Pons (tissue), 1 donor: ENCODE measurements at regions not wholly inside any gene's neighbourhood (a gene's known extent, or its start where the extent isn't known, plus 50 kb on each side); places are given as distances from the start of the nearest gene placed in this dataset.
"Not testable (repeated sequence)": the region's sequence is repeated elsewhere in the genome, so short reads cannot be mapped to it uniquely, and the experiment has no call there.

Experiments
- DNase-seq: peaks from one replicate; pipeline ENCODE4 v3.0.0-alpha.2; 2016; ENCODE audit warnings: low spot score

DNA sequence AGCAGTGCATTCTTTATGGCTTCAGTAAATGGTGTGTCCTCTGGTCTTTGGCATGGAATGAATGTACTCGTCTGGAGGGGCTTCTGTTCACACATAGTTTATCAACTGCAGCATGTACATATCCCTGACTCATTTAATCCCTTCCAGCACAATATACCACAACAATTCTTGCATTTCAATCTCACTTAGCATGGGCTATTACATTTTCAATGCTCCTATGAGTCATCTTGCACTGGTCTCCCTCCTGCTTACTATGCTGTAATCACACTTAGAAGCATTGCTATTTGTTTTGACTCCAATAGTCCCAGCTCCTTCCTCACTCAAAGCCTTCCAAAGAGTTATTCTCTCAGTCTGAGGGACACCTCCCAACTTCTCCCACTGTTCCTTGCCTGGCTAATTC lies 180.9 kb upstream of the NUDT10 start:
- no peak for DNase-seq

- no peak for DNase-seq
These were observed 177.5 kb upstream of the NUDT10 start for GRCh38 chrX:51155157-51155556.

- DNase-seq = no peak
These were observed 177.1 kb upstream of the NUDT10 start for GRCh38 chrX:51155566-51155965.

- no peak for DNase-seq
These were observed 174.4 kb upstream of the NUDT10 start for GRCh38 chrX:51158231-51158630.

GRCh38 chrX:51159378-51159777 lies 173.2 kb upstream of the NUDT10 start:
- not testable (repeated sequence) for DNase-seq

DNA sequence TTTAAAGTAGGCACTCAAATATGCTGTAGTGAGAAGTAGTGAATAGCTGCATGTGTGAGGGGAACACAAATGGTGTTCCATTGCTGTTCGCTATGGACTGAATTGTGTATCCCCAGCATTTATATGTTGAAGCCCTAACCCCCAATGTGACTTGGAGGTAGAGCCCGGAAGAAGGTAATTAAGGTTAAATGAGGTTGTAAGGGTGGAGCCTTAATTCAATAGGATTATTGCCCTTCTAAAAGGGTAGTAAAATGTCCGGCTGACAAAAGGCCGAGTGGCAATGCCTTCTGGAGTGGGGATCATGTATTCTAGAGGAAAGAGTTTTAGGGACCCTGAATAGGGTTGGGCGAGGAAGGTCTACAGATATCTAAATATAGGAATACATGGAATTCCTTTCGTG lies 168.9 kb upstream of the NUDT10 start:
- no peak for DNase-seq

DNA sequence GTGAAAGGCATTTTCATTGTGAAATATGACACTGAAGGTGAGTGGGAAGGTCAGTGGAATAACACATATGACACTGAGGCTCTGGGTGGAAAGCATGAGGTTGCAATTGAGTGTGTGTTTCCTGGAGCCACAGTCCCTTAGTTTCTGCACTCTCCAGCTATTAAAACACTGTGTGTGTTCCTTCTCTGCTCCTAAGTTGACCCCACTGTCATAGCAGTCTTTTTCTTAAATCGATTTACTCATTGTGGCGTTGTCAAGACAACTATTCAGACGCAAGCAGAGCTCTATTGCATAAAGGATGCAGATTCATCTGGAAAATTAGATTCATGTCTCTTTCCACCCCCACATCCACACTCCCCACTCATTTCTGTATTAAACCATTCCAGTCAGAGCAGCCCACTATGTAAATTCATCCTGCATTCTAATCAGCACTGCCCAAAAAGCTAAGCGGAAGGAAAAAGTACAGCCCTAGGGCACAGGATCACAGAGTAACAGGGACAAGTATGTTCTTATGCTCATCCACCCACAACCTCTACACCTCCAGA lies 154.2 kb upstream of the NUDT10 start:
- DNase-seq = not testable (repeated sequence)

DNA sequence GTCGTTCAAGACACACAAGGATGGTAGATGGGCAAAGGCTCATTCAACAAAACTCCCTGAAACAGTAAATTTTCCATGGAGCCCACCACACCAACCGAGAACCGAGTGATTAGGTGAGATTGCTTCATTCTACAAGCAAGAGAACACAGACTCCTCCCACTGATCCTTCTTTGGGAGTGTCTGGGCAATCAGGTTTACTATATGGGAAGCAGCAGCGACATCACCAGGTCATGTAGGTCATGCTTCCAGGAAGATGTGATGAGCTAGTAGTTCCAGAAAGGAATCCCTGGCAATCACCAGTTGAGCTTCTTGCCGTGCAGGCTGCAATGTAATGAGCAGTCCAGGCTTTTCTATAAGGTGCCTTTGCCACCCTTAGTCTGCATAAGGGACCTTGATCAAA lies 152.8 kb upstream of the NUDT10 start:
- DNase-seq = not testable (repeated sequence)

DNA sequence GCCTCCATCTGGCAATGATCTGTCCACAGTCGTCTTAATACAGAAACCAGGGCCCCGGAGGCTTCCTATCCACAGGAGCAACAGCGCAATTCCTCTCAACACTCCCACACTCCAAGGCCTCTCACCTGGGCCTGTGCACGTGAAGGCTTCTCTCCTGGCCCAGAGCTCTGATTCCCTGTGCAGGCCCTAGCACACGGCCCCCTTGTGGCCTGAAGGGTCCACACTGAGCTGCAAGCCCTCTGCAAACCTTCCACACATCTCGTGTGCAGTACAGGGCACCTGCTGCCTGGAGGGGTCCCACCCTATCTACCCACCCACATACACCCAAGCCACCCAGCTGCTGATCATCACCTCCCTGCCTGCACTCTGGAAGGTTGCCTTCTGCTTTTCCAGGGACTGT lies 150.1 kb upstream of the NUDT10 start:
- DNase-seq = no peak

DNA sequence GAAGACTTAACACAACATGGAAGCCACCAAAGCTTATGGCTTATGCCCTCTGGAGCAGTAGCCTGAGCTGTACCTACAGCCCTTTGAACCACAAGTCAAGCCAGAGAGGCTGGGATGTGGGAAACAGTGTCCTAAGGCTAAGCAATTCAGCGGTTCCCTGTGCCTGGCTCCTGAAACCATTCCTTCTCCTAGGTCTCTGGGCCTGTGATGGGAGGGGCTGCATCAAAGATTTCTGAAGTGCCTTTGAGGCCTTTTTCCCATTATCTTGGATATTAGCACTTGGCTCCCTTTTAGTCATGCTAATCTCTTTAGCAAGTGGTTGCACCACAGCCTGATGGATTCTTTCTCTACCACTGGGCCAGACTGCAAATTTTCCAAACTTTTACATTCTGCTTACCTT lies 140.5 kb upstream of the NUDT10 start:
- no peak for DNase-seq

- no peak for DNase-seq
These were observed 117.4 kb upstream of the NUDT10 start for GRCh38 chrX:51215266-51215665.

- no peak for DNase-seq
These were observed 116.8 kb upstream of the NUDT10 start for GRCh38 chrX:51215856-51216255.

DNA sequence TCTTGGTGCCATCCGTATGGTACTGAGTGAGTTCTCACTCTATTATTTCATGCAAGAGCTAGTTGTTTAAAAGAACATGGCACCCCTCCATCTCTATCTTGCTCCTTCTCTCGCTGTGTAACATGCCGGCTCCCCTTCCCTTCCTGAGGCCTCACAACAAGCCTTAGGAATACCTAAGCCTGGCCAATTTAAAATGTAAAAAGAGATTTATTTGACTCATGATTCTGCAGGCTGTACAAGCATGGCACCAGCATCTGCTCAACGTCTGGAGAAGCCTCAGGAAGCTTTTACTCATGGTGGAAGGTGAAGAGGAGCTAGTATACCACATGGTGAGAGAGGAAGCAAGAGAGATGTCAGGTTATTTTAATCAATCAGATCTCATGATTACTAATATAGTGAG lies 90.4 kb upstream of the NUDT10 start:
- no peak for DNase-seq

DNA sequence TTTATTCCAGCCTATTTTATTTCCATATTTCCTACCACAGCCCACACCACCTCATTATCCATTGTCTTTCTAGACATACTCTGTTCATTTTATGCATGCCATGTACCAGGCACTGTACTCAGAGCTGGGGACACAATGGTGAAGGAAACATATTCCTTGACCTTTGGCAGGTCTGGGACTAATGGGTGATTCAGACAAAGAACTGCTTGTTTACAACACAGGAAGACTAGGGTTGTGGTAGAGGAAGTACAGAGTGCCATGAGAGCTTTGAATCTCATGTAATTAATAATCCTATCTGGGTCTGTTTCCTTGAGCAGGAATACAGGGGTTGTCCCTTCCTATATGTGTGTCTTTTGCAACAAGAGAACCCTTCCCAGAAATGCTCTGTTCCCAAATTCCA lies 75.1 kb upstream of the NUDT10 start:
- no peak for DNase-seq

- not testable (repeated sequence) for DNase-seq
These were observed 70.4 kb upstream of the NUDT10 start for GRCh38 chrX:51262271-51262670.

DNA sequence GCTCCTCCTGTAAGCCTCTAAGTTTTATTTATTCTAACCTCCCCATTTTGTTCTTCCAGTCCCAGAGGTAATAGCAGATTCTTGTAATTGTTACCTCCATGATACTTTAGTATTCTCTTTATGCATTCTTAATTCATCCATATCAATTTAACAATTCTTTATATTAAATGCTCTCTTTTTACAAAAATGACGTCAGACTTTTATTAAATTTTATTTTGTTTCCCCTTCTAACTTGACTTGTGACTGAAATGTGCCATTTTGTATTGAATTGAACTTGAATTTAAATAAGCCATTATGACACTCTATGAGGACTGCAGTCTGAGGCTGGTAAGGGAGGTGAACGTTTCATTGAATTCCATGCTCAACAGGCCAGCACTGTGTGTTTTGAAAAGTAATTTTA lies 60.0 kb upstream of the NUDT10 start:
- DNase-seq = no peak

- no peak for DNase-seq
These were observed 50.8 kb upstream of the NUDT10 start for GRCh38 chrX:51281758-51282318.
